GM21381 (cell line): ENCODE measurements at regions not wholly inside any gene's neighbourhood (a gene's known extent, or its start where the extent isn't known, plus 50 kb on each side); places are given as distances from the start of the nearest gene placed in this dataset.

Source experiments
- ATAC-seq: cut with Tn5 transposase; IDR thresholded peaks from one replicate; pipeline ENCODE4 v1.9.1; 2021; ENCODE audit warnings: mild to moderate bottlenecking, moderate library complexity; ENCODE audit not compliant: unreplicated experiment

DNA sequence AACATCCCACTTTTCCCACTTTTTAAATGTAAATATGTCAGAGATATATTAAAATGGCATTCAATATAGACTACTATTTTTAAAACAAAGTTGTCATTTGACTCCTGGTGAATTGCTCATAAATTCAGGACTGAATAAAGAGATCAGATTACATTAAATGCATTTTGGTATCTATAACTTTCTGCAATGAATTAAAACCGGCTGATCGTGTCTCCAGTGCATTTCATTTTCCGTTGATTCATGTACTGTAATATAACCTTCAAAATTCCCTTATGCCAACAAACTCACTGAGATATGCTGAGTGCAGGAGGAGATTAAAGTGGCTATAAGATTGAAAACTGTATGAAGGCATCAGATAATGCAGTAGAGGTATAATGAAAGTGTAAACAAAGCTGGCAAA, 361.1 kb upstream of the CDIN1 start:
- ATAC-seq, result no peak

DNA sequence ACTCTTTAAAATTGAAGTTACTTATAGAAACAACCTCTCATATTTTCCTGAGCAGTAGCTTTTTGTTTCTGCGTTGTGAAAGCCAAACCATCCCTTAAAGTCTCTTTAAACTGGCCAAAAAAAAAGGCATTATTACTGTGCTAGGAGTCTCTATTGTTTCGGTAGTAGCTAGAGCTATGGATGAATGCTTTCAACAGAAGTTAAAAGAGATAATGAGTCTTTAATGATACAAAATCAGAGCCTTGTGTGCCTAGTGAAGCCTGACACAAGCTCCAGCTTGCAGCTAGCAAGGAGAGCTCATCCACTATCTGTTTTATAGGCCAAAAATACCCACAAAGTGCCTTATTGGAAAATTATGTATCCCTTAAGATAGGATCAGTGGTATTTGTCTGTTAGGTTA, 360.4 kb upstream of the CDIN1 start:
- no peak for ATAC-seq

DNA sequence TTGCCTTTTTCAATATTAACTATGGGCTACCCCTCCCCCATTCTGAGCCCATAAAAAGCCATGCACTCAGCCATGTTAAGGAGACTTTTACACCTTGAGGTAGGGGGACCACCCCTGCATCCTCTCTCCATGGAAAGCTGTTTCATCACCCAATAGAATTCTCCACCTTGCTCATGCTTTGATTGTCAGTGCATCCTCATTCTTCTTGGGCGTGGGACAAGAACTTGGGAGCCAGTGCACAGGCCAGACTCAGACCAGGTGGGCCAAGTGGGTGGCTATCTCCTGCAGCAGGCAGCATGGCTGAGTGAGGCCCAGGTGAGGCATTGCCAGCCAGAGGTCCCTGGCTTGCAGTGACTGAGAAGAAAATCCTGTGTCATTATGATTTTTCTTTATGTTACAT, 357.4 kb upstream of the CDIN1 start:
- ATAC-seq, result no peak

DNA sequence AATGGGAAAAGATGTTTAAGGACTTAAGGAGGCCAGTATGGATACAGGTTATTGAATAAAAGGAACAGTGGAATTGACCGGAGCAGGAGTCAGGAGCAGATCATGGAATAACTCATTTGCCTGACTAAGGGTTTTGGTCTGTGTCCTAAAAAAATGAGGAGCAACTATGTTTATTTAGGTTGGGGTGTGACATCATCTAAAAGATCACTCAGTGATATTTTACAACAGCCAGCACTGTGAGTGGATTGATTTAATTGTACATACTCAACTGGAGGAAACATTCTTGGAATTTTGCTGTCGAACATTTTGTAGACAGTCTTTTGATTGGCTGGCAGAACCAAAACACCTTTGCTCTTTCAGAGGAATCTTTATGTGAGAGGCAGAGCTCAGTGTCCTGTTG, 348.6 kb upstream of the CDIN1 start:
- ATAC-seq, result no peak

DNA sequence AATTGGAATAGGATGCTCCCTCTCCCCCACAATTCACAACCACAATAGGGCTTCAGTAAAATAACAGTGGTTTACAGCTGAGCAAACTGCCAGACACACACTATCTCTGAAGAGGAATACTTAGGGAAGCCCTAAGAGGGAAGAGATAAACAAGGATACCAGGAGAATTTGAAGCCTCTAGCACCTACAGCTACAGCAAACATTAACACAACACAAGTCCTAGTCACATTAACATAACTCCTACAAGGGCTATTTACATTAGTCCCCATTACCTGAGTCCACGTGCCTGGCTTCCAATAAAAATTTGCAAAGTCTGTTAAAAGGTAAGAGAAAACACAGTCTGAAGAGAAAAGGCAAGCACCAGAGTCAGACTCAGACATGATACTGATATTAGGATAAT, 346.9 kb upstream of the CDIN1 start:
- ATAC-seq, result no peak

DNA sequence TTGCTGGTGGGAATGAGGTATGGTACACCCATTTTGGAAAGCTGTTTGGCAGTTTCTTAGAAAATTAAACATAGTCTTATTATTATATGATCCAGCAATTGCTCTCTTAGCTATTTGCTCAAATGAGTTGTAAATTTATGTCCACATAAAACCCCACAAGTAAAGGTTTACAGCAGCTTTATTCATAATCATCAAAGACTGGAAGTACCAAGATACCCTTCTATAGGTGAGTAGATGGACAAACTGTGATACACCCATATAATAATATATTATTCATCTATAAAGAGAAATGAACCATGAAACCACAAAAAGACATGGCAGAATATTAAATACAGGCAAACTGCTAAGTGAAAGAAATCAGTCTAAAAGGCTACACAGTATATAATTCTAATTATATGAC, 344.7 kb upstream of the CDIN1 start:
- no peak for ATAC-seq

DNA sequence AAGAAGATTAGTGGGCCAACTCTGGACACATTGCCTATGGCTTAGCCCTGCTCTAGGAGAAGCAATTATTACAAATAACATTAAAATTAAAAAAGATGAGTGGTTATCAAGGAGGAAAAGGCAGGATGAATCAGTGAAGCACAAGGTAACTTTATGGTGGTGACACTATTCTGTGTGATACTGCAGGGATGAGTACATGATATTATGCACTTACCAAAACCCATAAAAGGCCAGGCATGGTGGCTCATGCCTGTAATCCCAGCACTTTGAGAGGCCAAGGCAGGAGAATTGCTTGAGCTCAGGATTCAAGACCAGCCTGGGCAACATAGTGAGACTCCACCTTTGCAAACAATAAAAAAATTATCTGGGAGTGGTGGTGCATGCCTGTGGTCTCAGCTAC, 344.3 kb upstream of the CDIN1 start:
- no peak for ATAC-seq

DNA sequence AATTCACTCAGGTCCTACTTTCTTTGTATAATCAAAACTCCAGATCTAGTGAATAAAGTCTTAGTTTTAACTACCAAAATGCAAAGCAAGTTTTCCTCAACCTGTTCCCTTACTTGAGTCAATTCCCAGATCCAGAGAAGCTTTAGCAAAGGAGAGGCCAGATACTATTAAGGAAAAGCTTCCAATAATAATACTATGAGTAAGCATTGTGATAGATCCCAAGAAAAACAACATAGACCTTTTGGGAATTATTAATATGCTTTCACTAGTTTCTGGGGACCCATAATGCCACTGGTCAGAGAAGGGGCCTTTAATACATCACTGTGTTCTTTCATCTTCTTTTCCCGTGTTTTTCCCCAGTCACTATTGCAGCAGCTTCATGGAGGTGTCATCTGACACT, 339.9 kb upstream of the CDIN1 start:
- no peak for ATAC-seq

DNA sequence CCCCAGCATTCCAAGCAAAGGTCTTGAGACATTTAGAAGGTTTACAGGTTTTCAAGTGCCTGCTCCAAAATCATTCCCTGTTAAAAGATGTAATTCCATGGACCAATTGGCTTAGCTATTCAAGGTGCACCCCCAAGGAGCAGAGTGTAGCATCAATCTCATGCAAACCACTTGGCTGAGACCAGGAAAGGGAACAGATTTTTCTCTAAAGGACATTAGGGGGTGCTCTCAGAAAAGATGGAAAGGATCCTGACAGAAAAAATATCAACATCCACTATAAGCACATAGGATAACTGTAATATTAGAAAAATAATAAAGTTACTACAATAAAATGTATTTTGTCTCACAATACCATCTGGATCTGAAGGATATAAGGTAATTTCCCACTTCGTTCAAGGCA, 328.0 kb upstream of the CDIN1 start:
- no peak for ATAC-seq

DNA sequence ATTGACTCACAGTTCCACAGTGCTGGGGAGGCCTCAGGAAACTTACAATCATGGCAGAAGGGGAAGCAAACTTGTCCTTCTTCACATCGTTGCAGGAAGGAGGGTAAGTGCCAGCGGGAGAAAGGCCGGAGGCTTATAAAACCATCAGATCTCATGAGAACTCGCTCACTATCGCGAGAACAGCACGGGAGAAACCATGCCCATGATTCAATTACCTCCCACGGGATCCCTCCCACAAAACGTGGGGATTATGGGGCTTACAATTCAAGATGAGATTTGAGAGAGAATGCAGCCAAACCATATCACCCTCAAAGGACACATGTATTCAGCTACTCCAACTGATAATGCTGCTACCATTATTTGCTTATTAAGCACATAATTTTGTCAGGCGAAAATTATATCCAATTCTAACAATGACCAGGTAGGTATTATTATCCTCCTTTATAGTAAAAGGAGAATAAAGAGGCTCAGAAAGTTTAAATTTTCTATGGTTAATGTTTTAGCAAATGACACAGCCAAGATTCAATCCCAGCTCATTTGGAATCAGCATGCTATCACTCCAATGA, 327.2 kb upstream of the CDIN1 start:
- ATAC-seq, result no peak

DNA sequence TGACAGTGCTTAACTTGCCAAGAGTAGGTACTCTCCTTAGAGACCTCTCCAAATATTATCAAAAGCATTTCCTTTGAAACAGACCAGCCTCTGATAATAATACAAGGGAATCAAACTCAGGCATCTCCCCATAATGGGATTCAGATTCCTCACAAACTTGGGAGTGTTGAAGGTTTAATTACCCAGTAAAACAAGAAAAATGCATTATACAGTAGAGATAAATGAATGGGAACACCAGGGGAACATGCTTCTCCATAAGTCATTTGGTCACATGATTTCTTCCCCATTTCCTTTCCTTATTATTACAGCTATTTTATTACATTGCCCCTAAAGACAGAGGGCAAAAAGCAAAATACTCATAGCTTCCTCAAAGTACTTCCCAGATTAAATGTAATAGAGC, 325.0 kb upstream of the CDIN1 start:
- ATAC-seq, result no peak

DNA sequence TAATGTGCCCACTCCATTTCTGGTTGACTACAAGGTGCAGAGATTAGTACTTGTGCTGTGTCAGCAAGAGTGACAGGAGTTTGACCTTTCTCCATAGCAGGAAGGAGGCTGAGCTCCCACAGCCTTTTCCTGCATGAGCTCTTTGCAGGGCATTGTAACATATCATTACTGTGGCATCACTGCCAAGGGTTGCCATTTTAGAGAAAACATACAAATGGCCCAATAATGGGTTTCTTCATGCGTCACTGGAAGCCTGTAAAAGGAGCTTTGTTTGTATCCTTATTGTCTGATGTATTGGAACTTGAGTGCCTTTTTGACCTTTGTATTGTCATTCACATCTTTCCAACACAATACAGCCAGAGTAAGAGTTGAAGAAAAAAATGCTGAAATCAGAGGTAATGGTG, 323.0 kb upstream of the CDIN1 start:
- no peak for ATAC-seq

DNA sequence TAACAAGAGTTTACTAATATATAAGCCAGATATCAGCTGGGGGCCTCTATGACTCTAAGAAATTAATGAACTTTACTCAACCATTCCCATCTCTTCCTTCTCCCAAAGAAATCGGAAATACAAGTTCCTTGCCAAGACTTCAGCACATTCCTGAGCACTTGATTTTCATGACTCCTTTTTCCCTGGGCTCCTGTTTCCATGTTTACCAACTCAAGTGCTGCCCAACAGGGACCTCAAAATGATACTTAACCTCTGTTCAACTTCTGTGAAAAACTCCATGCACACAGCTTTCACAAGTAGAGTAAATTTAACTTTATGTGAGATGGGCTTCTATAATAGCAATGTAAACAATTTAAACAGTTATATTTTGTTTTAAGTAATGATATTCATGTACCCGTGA, 315.8 kb upstream of the CDIN1 start:
- no peak for ATAC-seq

DNA sequence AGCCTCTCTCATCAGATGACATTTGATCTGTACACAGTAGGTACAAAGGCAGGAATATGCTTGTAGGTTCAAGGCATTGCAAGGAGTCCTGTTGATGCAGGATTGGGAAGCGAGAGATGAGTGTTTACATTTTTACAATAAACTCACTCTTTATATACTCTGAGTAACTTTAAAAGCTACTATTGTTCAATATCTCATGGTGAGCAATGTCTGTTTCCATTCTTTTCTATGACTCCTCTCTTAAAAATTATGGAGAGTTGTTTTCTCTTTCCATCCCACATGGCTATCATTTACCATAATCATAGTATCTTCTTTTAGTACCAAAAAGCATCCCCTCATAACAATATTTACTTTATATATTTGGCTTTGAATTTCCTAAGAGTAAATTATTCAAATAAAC, 314.0 kb upstream of the CDIN1 start:
- no peak for ATAC-seq

DNA sequence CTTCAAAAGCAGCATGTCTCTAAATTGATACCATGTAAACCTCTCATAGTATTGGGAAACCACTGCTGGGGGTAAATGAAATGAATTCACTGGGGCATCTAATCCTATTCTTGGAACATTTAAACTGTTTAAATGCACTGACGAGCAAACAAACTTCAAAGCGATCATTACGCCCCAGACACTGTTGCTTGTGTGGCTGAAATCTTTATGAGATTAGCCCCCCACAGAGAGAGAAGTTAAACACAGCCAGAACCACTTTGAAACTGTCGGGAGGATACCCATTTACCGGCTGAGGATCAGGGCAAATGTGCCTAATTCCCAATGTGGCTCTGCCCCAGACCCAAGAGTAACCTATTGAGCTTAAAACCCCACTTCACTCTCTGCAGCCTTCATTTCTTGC, 308.4 kb upstream of the CDIN1 start:
- ATAC-seq, result no peak

DNA sequence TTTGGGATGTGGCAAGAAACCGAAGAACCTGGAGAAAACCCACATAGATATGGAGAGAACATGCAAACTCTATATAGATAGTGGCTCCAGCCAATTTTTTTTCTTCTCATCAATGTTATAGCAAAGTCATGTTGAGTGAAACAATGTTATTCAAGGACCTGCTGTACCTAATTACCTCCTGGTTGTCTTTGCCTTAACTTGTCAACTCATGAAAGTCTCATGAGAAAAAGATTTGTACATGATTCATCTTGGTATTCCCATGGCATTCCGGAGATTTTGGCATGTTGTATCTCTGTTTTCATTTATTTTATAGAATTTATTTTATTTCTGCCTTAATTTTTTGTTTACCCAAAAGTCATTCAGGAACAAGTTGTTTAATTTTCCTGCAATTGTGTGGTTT, 303.8 kb upstream of the CDIN1 start:
- ATAC-seq, result no peak

DNA sequence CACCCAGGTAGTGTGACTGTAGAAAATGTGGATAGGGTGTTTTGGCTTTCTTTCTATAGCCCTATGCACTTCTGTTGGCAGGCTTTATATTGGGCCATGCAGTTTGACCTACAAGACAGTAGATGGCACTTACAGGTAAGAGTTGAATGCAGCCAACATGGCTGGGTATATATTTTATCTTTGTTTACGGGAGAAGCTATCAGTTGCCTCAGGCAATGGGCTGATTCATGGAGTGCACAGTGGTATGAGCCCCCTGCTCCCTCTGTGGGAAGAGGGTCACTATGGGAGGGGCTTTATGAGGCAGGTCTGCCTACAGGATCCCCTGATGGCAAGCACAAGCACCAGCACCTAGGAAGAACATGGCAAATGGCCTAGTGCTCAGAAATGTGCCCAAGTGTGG, 301.2 kb upstream of the CDIN1 start:
- no peak for ATAC-seq

DNA sequence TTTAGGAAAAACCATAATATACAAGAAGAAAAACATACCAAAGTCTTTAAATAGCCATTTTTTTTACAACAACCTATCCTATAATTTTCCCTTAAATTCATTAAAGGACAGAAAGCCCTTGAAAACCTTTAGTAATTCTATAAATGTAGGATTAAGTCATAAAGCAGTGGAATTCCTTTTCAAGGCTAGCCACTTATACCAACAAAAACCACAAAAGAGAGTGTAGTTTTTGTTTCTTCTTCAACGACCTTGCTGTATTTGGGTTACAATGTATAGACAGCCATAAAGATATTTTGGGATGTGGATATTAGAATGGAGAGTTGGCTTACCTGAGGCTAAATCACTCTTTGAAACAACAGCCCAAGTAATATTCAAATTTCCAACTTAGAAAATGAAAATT, 296.6 kb upstream of the CDIN1 start:
- ATAC-seq, result no peak

DNA sequence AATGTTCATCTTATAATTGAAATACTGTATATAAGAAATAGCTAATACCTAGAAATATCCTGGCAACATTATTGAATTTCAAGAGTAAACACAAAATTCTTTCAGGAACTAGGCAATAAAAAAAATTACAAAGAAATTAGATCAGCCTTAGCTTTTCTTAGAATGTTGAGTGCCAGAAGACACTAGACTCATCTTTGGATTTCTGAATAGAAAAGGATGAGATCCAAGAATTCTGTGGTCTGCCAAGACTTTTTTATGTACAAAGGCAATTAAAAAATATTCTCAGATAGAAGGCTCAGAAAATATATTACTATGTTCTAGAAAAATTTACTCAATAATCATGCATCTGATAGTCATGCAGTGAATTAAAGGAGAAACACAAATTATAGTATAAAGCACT, 294.5 kb upstream of the CDIN1 start:
- ATAC-seq, result no peak

DNA sequence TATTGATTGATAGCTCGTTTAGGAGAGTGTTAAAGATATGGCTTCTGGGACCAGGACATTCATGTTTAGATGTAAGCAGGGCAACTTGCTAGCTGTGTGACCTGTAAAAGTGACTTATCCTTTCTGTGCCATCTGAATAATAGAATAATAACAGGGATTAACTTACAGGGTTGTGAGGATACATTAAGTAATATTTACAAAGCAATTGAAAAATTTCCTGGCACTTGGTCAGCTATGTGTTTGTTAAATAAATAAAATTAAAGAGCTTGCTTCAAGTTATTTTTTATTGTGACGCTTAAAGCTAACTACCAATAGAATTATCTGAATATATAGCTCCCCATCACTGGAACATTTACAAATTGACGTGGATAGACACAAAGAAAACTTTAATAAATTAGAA, 287.9 kb upstream of the CDIN1 start:
- ATAC-seq, result no peak

DNA sequence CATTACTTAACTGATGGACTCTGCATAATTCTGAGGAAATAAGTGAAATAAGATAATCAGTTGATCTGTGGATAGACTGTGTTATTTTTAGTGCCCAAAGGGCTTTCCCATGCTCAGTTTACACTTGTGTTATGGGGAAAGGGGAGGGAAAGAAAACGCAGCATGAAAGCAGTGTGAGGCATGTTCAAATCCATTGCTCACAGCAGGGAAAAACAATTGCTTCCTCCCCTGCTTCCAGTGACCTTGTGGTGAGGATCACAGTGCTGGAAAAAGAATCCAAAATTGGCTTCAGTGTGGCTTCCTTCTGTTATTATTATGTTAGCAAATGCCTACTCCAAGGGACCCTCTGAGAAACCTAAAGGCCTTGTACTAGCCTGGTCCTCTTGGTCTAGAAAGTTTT, 285.1 kb upstream of the CDIN1 start:
- no peak for ATAC-seq

DNA sequence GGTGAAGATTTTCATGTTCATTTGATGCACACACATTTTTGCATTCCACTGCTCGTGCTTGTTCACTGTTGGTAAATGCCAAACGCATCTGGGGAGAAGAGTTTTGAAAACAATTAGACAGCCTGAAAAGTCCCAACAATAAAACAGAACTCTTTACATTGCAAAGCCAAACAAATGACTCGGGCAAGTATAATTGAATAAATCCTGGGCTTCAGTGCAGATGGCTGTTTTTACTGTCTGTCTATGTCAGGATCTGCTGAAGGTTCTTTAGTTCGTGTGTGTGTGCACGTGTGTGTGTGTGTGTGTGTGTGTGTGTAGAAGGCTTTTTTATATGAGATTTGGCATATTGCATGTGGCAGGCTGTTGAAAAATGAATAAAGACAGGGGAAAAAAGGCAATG, 277.5 kb upstream of the CDIN1 start:
- no peak for ATAC-seq

DNA sequence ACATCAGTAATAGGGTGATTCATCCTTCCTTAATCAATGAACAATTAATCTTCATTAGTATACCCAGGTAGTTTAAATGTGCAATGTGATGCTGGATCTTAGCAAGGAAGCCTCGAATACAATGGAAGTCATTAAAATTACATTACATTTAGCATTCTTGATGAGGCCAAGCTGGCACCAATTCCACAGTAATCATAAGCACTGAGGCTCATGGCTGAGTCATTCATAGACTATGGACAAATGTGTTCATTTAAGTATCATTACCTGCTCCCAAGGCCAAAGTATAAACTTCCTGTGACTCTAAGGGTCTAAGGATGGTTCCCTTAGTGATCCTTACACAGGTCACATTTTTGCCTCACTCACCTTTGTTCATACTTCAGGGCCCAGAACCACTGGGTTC, 266.4 kb upstream of the CDIN1 start:
- no peak for ATAC-seq

DNA sequence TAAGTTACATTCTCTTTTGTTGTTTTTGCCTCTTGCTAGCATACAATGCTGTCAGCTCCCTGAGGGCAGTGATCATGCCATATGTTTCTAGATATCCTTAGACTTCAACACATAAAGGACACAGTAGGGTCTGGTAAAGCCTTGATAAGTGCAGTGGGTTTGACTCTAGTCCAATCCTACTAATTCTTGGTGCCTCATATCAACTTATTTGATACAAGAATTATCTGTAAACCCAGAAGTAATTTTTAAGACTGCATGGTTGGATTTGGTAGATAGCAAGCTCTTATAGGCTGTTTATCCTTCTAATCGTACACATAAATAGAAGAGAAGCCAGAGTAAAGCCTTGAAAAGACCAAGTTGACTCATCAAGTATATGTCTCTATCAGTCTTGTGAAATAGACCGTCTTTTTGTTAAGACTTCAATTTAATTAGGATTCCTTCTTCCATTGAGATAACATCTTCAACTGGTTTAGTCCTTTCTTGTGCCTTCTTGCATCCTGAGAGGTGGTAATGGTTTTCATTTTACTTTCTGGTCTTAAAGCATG, 265.6 kb upstream of the CDIN1 start:
- ATAC-seq, result no peak
